ENCODE measurements at regions not wholly inside any gene's neighbourhood (a gene's known extent, or its start where the extent isn't known, plus 50 kb on each side); places are given as distances from the start of the nearest gene placed in this dataset.

GRCh38 chr2:84169871-84170270 lies 289.2 kb downstream of the SUCLG1 start:
- TF ChIP-seq CTCF (IDR thresholded peaks at IDR 0.05; ENCODE audit: borderline replicate concordance, extremely low read depth, low read length, poor library complexity, severe bottlenecking) (no peak), EZH2 (IDR thresholded peaks at IDR 0.05; ENCODE audit: borderline replicate concordance, low read depth, low read length, severe bottlenecking) (no peak)
